IMR-90 (cell line): ENCODE measurements at regions not wholly inside any gene's neighbourhood (a gene's known extent, or its start where the extent isn't known, plus 50 kb on each side); places are given as distances from the start of the nearest gene placed in this dataset.

ENCODE experiments used
- ATAC-seq: fragments of 200-7000 bp; cut with Tn5 transposase; 2 replicates; pipeline ENCODE4 v1.9.1; 2020; ENCODE audit warnings: low read depth, mild to moderate bottlenecking, moderate library complexity
- BruUV-seq: library from RNA; stranded (reverse); fragments of 400-500 nt; replicated peaks from 2 replicates; lab custom pipeline; 2021; lab: Mats Ljungman, UMichigan
- CTCF ChIA-PET: fragments of 300-600 bp; formaldehyde crosslinking; extraction: SDS; loops from one replicate; lab custom pipeline; 2021; ENCODE audit warnings: antibody characterized with exemption; lab: Yijun Ruan, JAX
- POLR2A ChIA-PET: fragments of 300-600 bp; sonication (Branson Sonifier 250); formaldehyde crosslinking; loops from one replicate; lab custom pipeline; 2022; ENCODE audit warnings: antibody characterized with exemption; ENCODE audit not compliant: unreplicated experiment; lab: Charles Lee
- DNase-seq: peaks from one replicate; pipeline ENCODE4 v3.0.0; 2013
- H2AFZ ChIP-seq: replicated peaks from 2 replicates; pipeline ENCODE3; 2013; ENCODE audit warnings: low read length, mild to moderate bottlenecking; ENCODE audit not compliant: poor library complexity
- H2AK5ac ChIP-seq: 2 replicates; pipeline ENCODE4 v1.6.1; 2013; ENCODE audit warnings: low read depth, low read length, inconsistent platforms
- H2AK9ac ChIP-seq: replicated peaks from 2 replicates; pipeline ENCODE3; 2013; ENCODE audit warnings: mild to moderate bottlenecking, low read depth, low read length, moderate library complexity; ENCODE audit not compliant: poor library complexity
- H2BK120ac ChIP-seq: 2 replicates; pipeline ENCODE4 v1.6.1; 2013; ENCODE audit warnings: low read depth, low read length, inconsistent platforms
- H2BK15ac ChIP-seq: 3 replicates; pipeline ENCODE4 v1.6.1; 2013; ENCODE audit warnings: low read depth, low read length, inconsistent platforms
- H2BK20ac ChIP-seq: 2 replicates; pipeline ENCODE4 v1.6.1; 2013; ENCODE audit warnings: low read depth, mild to moderate bottlenecking, inconsistent platforms, low read length, moderate library complexity
- H2BK5ac ChIP-seq: 2 replicates; pipeline ENCODE4 v1.6.1; 2013; ENCODE audit warnings: mild to moderate bottlenecking, low read depth, low read length, inconsistent platforms; ENCODE audit not compliant: poor library complexity, severe bottlenecking
- H3K14ac ChIP-seq: replicated peaks from 2 replicates; pipeline ENCODE4 v1.6.1; 2013; ENCODE audit warnings: low read depth, low read length, inconsistent platforms
- H3K18ac ChIP-seq: 2 replicates; pipeline ENCODE4 v1.6.1; 2013; ENCODE audit warnings: low read depth, low read length, control low read depth
- H3K23ac ChIP-seq: 2 replicates; pipeline ENCODE4 v1.6.1; 2013; ENCODE audit warnings: low read depth, low read length, inconsistent platforms
- H3K27ac ChIP-seq: 2 replicates; pipeline ENCODE4 v1.5.1; 2013; ENCODE audit warnings: mild to moderate bottlenecking, control low read depth, low read length; ENCODE audit not compliant: insufficient read depth
- H3K27me3 ChIP-seq: 2 replicates; pipeline ENCODE4 v1.6.1; 2013; ENCODE audit warnings: low read length; ENCODE audit not compliant: control insufficient read depth, insufficient read depth
- H3K36me3 ChIP-seq: 2 replicates; pipeline ENCODE4 v1.6.1; 2013; ENCODE audit warnings: low read length, mixed read lengths; ENCODE audit not compliant: control insufficient read depth, insufficient read depth
- H3K4ac ChIP-seq: 2 replicates; pipeline ENCODE4 v1.6.1; 2013; ENCODE audit warnings: low read depth, low read length, inconsistent platforms
- H3K4me1 ChIP-seq: 2 replicates; pipeline ENCODE4 v1.6.1; 2013; ENCODE audit warnings: low read length, mixed read lengths; ENCODE audit not compliant: control insufficient read depth, insufficient read depth
- H3K4me2 ChIP-seq: 2 replicates; pipeline ENCODE4 v1.6.1; 2013; ENCODE audit warnings: low read depth, mild to moderate bottlenecking, control low read depth, low read length, moderate library complexity
- H3K4me3 ChIP-seq: 2 replicates; pipeline ENCODE4 v1.5.1; 2013; ENCODE audit warnings: low read depth, mild to moderate bottlenecking, control low read depth, low read length, moderate library complexity; ENCODE audit not compliant: insufficient read depth
- H3K56ac ChIP-seq: 2 replicates; pipeline ENCODE4 v1.6.1; 2013; ENCODE audit warnings: low read length, inconsistent platforms; ENCODE audit not compliant: insufficient read depth; ENCODE audit errors: extremely low read depth
- H3K79me1 ChIP-seq, 2 experiments: 2 replicates each; pipeline ENCODE4 v1.6.1; 2013; ENCODE audit warnings: low read length in 2 of 2, inconsistent platforms in 1 of 2, low read depth in 1 of 2
- H3K9ac ChIP-seq: 2 replicates; pipeline ENCODE4 v1.6.1; 2013; ENCODE audit warnings: low read depth, low read length, control low read depth
- H3K9me1 ChIP-seq: 2 replicates; pipeline ENCODE4 v1.6.1; 2013; ENCODE audit warnings: low read length, inconsistent platforms; ENCODE audit not compliant: insufficient read depth
- H3K9me3 ChIP-seq: 2 replicates; pipeline ENCODE4 v1.6.1; 2013; ENCODE audit warnings: low read length; ENCODE audit not compliant: control insufficient read depth, insufficient read depth
- H4K20me1 ChIP-seq: 2 replicates; pipeline ENCODE4 v1.6.1; 2013; ENCODE audit warnings: low read length, inconsistent platforms; ENCODE audit not compliant: insufficient read depth
- H4K5ac ChIP-seq: 2 replicates; pipeline ENCODE4 v1.6.1; 2013; ENCODE audit warnings: mild to moderate bottlenecking, low read depth, low read length, control low read depth
- H4K8ac ChIP-seq, 2 experiments: 2 replicates each; pipeline ENCODE4 v1.6.1; 2013; ENCODE audit warnings: low read depth in 2 of 2, low read length in 2 of 2, control low read depth in 1 of 2, inconsistent platforms in 1 of 2
- H4K91ac ChIP-seq: 2 replicates; pipeline ENCODE4 v1.6.1; 2013; ENCODE audit warnings: low read depth, low read length, inconsistent platforms; ENCODE audit not compliant: insufficient read depth
- BHLHE40 ChIP-seq: fragments of 150-350 bp; IDR thresholded peaks from 2 replicates; pipeline ENCODE4 v1.6.1; 2016; ENCODE audit warnings: mild to moderate bottlenecking, low read depth, low read length
- CEBPB ChIP-seq: IDR thresholded peaks from 2 replicates; pipeline ENCODE4 v1.6.1; 2012; ENCODE audit warnings: low read depth, low read length, improper control_type of control experiment
- CTCF ChIP-seq: conservative IDR thresholded peaks from 2 replicates; pipeline ENCODE4 v1.5.1; 2012; ENCODE audit warnings: mild to moderate bottlenecking, low read depth, low read length, improper control_type of control experiment
- FOS ChIP-seq: fragments of 150-350 bp; IDR thresholded peaks from 2 replicates; pipeline ENCODE4 v1.6.1; 2016; ENCODE audit warnings: low read depth, low read length
- MAFK ChIP-seq: IDR thresholded peaks from 2 replicates; pipeline ENCODE4 v1.6.1; 2012; ENCODE audit warnings: low read depth, low read length, improper control_type of control experiment
- MXI1 ChIP-seq: IDR thresholded peaks from 2 replicates; pipeline ENCODE4 v1.6.1; 2012; ENCODE audit warnings: low read depth, mild to moderate bottlenecking, low read length, moderate library complexity, borderline replicate concordance
- NFE2L2 ChIP-seq: fragments of 150-350 bp; IDR thresholded peaks from 2 replicates; pipeline ENCODE4 v1.6.1; 2016; ENCODE audit warnings: low read depth, mild to moderate bottlenecking, low read length
- POLR2A ChIP-seq: IDR thresholded peaks from 2 replicates; pipeline ENCODE4 v1.6.1; 2012; ENCODE audit warnings: mild to moderate bottlenecking, low read depth, low read length
- RCOR1 ChIP-seq: IDR thresholded peaks from 2 replicates; pipeline ENCODE4 v1.6.1; 2012; ENCODE audit warnings: mild to moderate bottlenecking, low read length, improper control_type of control experiment; ENCODE audit not compliant: insufficient replicate concordance
- RFX5 ChIP-seq: IDR thresholded peaks from 2 replicates; pipeline ENCODE4 v1.8.0; 2012; ENCODE audit warnings: low read depth, mild to moderate bottlenecking, low read length, moderate library complexity
- SMC3 ChIP-seq: fragments of 150-350 bp; IDR thresholded peaks from 2 replicates; pipeline ENCODE4 v1.6.1; 2016; ENCODE audit warnings: low read depth, mild to moderate bottlenecking, antibody characterized with exemption, low read length, moderate library complexity
- WGBS, 2 experiments: methylation state at CpG; one replicate each; pipeline versions ENCODE4 v1.1.5 to v1.1.7; 2013; ENCODE audit warnings: missing lambda C conversion rate in 2 of 2; ENCODE audit not compliant: insufficient read length in 1 of 2; ENCODE audit errors: extremely low coverage in 2 of 2; 5-methylcytosine and 5-hydroxymethylcytosine counted together
- dilution Hi-C: fragments of 300-500 bp; cut with HindIII; formaldehyde crosslinking; loops from one replicate; pipeline ENCODE4 v1.14.3; 2018; ENCODE audit warnings: low sequenced_read_pairs; ENCODE audit not compliant: unreplicated experiment
- in situ Hi-C: fragments of 300-500 bp; cut with MboI; formaldehyde crosslinking; loops from 3 replicates; pipeline ENCODE4 v1.14.3; 2019; ENCODE audit warnings: low sequenced_read_pairs, inconsistent platforms, mixed read lengths
- intact Hi-C: fragments of 100-400 bp; cut with micrococcal nuclease; formaldehyde crosslinking; loops from 2 replicates; pipeline ENCODE4 v1.10.0; 2022
- TF ChIP-seq, protein P1 (sequence below): fragments of 150-350 bp; IDR thresholded peaks from 2 replicates; pipeline ENCODE4 v1.6.1; 2017; ENCODE audit warnings: mild to moderate bottlenecking, antibody characterized with exemption, low read length, low read depth
- TF ChIP-seq, protein P2 (sequence below): fragments of 150-350 bp; IDR thresholded peaks from 2 replicates; pipeline ENCODE4 v1.6.1; 2016; ENCODE audit warnings: low read depth, mild to moderate bottlenecking, low read length, moderate library complexity, borderline replicate concordance

GRCh38 chr10:4533621-4534020 lies 292.4 kb upstream of the AKR1E2 start:
- H3K4ac ChIP-seq: no peak overlapping the region
- H3K23ac ChIP-seq: no peak overlapping the region
- in situ Hi-C loops (no loop called here), dilution Hi-C loops (no loop called here), intact Hi-C loops (no loop called here)
- no peak overlapping the region for H2BK15ac ChIP-seq
- no peaks in the 10 kb centered on the region for H3K36me3 ChIP-seq
- H3K18ac ChIP-seq: no peak overlapping the region; the same call in 1 of the 2 replicates
- H3K9me3 ChIP-seq: peaks cover 2% of the 10 kb centered on the region; the same call in 1 of the 2 replicates
- H2BK120ac ChIP-seq: peak overlapping the region; percentile 67; the same call in 1 of the 2 replicates
- peak overlapping the region; percentile 4; the same call in 1 of the 2 replicates for H2AK5ac ChIP-seq
- no peak overlapping the region for H2AK9ac ChIP-seq
- no peak overlapping the region for H3K4me2 ChIP-seq
- ChIA-PET POLR2A (no interaction called here), CTCF (no interaction called here)
- ATAC-seq (no peak), DNase-seq (no peak)
- H3K4me1 ChIP-seq: peaks cover 2% of the 10 kb centered on the region; the same call in 1 of the 2 replicates
- H3K27ac ChIP-seq: no peak overlapping the region
- no peak overlapping the region for H2AFZ ChIP-seq
- TF ChIP-seq BHLHE40 (no peak), FOS (no peak), RFX5 (no peak), MAFK (no peak), SMC3 (no peak), MXI1 (no peak), CEBPB (no peak), POLR2A (no peak), CTCF (no peak), RCOR1 (no peak), NFE2L2 (no peak)
- TF ChIP-seq, protein P1, sequence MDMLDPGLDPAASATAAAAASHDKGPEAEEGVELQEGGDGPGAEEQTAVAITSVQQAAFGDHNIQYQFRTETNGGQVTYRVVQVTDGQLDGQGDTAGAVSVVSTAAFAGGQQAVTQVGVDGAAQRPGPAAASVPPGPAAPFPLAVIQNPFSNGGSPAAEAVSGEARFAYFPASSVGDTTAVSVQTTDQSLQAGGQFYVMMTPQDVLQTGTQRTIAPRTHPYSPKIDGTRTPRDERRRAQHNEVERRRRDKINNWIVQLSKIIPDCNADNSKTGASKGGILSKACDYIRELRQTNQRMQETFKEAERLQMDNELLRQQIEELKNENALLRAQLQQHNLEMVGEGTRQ: no peak
- TF ChIP-seq, protein P2, sequence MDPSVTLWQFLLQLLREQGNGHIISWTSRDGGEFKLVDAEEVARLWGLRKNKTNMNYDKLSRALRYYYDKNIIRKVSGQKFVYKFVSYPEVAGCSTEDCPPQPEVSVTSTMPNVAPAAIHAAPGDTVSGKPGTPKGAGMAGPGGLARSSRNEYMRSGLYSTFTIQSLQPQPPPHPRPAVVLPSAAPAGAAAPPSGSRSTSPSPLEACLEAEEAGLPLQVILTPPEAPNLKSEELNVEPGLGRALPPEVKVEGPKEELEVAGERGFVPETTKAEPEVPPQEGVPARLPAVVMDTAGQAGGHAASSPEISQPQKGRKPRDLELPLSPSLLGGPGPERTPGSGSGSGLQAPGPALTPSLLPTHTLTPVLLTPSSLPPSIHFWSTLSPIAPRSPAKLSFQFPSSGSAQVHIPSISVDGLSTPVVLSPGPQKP: no peak
- no peak overlapping the region for H2BK5ac ChIP-seq
- no peaks in the 10 kb centered on the region for H3K27me3 ChIP-seq
- H3K14ac ChIP-seq: no peak overlapping the region
- H3K9me1 ChIP-seq: no peaks in the 10 kb centered on the region
- H3K4me3 ChIP-seq: no peak overlapping the region
- BruUV-seq: no TSS peak
- H4K91ac ChIP-seq: no peak overlapping the region
- H3K56ac ChIP-seq: no peak overlapping the region
- WGBS, 2 experiments: no CpG with 5 or more reads among the region's 6 CpGs
- H3K79me1 ChIP-seq: no peaks in the 10 kb centered on the region
- no peak overlapping the region for H3K9ac ChIP-seq
- H4K5ac ChIP-seq: no peak overlapping the region; the same call in 1 of the 2 replicates
- H2BK20ac ChIP-seq: no peak overlapping the region; the same call in 1 of the 2 replicates
- no peaks in the 10 kb centered on the region for H4K20me1 ChIP-seq
- peak overlapping the region in 1 of 2 experiments; percentile 51; a peak in 1 of 4 replicates for H4K8ac ChIP-seq
